ENCODE measurements at regions not wholly inside any gene's neighbourhood (a gene's known extent, or its start where the extent isn't known, plus 50 kb on each side); places are given as distances from the start of the nearest gene placed in this dataset.

DNA sequence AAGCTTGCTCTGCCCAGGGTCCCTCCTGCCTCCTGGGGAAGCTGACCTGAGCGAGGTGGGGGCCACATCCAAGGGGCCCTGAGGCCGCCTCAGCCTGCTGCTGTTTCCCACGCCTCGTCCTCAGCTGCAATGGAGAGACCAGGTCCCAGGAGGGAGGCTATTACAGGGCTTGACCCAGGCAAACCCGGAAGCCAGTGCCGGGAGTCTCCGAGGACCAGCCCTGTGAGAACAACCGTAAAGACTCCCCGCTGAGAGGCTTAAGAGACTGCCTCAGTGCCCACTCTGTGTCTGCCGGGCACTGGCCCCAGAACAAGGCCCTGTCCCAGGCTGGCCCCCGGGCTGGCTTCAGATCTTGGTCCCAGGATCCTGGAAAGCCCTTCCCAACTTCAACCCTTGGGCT lies 124.3 kb upstream of the FGF3 start:
- TF ChIP-seq ZBED1 (IDR thresholded peaks at IDR 0.05; ENCODE audit: borderline replicate concordance) (no peak), EP300 (IDR thresholded peaks at IDR 0.05; ENCODE audit: borderline replicate concordance in 1 of 2, control insufficient read depth in 1 of 2, low read depth in 2 of 2, low read length in 2 of 2) (no peak), MAX (IDR thresholded peaks at IDR 0.05; ENCODE audit: low read depth, low read length) (no peak), POLR2AphosphoS5 (IDR thresholded peaks at IDR 0.05; ENCODE audit: low read length) (no peak)
- TF ChIP-seq, protein P1, sequence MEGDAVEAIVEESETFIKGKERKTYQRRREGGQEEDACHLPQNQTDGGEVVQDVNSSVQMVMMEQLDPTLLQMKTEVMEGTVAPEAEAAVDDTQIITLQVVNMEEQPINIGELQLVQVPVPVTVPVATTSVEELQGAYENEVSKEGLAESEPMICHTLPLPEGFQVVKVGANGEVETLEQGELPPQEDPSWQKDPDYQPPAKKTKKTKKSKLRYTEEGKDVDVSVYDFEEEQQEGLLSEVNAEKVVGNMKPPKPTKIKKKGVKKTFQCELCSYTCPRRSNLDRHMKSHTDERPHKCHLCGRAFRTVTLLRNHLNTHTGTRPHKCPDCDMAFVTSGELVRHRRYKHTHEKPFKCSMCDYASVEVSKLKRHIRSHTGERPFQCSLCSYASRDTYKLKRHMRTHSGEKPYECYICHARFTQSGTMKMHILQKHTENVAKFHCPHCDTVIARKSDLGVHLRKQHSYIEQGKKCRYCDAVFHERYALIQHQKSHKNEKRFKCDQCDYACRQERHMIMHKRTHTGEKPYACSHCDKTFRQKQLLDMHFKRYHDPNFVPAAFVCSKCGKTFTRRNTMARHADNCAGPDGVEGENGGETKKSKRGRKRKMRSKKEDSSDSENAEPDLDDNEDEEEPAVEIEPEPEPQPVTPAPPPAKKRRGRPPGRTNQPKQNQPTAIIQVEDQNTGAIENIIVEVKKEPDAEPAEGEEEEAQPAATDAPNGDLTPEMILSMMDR (IDR thresholded peaks at IDR 0.05 in 2 of 3, conservative IDR thresholded peaks at IDR 0.05 in 1 of 3; ENCODE audit: control insufficient read depth in 2 of 3, extremely low read depth in 1 of 3, insufficient read depth in 1 of 3, low read depth in 3 of 3, low read length in 3 of 3), result no peak

Data from GM12878 (cell line).